ENCODE measurements at regions not wholly inside any gene's neighbourhood (a gene's known extent, or its start where the extent isn't known, plus 50 kb on each side); places are given as distances from the start of the nearest gene placed in this dataset.
"Not testable (repeated sequence)": the region's sequence is repeated elsewhere in the genome, so short reads cannot be mapped to it uniquely, and the experiment has no call there.

DNA sequence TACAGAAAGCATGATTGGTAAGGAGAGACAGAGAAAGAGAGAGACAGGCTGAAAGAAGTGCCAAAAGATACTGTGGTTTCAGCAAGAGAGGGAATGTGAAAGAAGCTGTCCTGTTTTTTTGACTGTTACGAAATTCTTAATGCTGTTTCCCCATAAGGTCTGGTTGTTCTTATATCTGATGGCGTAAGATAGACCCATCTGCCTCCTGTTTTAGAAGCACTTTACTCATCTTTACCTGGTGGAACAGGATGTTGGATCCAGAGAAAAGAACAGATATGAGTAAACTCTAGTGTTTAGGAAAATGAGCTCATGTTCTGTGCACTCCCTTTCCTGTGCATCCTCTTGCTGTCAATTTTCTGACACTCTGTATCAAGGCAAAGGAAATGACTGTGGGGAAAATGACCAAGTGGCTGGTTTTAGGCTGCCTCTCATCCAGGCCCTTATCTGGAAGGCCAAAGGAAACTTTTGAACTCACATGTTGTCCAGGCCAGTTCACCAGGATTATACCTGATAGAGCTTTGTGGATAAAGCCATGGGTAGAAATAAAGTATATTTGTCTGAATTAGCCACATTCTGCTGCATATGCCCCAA lies 311.7 kb upstream of the HTR2C start:
- no peak for DNase-seq

DNA sequence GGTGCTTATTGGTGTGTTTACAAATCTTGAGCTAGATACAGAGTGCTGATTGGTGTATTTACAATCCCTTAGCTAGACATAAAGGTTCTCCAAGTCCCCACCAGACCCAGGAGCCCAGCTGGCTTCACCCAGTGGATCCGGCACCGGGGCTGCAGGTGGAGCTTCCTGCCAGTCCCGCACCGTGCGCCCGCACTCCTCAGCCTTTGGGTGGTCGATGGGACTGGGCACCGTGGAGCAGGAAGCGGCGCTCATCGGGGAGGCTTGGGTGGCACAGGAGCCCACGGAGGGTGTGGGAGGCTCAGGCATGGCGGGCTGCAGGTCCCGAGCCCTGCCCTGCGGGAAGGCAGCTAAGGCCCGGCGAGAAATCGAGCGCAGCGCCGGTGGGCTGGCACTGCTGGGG lies 313.5 kb upstream of the HTR2C start:
- DNase-seq: not testable (repeated sequence)

DNA sequence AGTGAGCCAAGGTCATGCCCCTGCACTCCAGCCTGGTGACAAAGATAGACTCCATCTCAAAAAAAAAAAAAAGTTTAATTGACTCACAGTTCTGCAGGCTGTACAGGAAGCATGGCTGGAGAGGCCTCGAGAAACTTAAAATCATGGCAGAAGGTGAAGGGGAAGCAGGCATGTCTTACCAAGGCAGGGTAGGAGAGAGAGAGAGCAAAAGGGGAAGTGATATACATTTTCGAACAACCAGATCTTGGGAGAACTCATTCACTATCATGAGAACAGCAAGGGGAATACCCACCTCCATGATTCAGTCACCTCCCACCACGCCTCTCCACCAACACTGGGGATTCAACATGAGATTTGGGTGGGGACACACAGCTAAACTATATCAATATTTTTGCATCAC lies 315.2 kb upstream of the HTR2C start:
- no peak for DNase-seq

DNA sequence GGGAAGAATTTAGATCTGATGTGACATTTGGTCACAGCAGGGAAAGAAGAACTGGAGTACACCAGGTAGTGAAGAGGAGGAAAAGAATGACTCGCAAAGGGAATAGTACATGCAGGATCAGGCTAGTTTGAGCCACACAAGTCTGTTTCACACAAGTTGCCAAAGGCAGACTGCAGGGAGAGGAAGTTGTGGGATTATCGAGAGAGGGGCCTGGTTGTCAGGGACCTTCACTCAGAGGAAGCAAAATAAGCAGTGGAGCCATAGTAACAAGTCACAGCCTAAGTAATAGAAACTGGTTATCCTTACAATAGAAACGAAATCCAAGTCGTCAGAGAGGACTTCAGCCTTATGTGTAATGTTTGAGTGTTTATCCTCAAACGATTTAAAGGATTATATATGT lies 316.7 kb upstream of the HTR2C start:
- DNase-seq: no peak

DNA sequence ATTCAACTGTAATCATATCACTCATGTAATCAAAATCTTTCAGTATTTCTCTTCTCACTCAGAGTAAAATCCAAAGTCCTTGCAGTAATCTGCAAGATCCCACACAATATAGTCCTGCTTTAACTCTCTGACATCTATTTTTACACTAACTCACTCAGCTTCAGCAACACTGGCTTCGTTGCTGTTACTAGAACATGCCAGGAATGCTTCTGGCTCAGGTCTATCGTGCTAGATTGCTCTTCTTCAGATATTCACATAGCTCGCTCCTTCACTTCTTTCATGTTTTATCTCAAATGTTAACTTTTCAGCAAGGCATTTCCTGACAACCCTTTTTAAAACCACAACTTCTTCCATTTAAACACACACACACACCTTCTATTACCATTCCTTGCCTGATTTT lies 331.7 kb upstream of the HTR2C start:
- DNase-seq: no peak

DNA sequence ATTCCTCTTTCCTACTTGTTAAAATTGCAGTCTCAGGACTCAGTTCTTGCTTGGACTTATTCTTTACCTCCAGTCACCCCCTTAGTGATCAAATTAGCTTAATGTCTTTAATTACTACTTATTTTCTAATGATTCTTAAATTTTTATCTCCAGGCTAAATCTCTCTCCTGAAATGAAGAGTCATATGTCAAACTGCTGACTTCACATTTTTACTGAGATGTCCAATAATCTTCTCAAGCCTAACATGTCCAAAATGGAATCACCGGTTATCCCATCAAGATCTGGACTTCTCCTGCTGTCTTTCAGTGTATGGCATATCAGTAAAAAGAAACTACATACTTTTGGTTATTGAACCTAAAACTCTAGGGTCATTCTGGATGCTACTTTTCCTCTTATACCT lies 332.3 kb upstream of the HTR2C start:
- no peak for DNase-seq

DNA sequence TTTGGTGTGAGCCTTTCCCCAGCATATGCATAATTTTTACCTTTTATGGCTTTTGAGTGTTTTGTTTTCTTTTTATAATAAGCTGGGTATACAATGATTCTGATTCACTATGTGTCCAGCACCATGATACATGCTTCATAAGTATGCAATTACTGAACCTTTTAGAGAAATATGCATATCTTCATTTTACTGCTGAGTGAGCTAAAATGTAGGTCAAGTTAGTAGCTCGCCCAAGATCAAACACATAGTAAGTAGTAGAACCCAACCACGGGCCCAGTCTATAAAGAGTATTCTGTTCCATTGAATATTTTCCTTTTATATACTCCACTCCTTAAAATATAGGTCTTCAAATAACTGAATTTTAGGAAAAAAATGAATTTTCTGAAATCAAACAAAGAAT lies 362.4 kb upstream of the HTR2C start:
- no peak for DNase-seq

DNA sequence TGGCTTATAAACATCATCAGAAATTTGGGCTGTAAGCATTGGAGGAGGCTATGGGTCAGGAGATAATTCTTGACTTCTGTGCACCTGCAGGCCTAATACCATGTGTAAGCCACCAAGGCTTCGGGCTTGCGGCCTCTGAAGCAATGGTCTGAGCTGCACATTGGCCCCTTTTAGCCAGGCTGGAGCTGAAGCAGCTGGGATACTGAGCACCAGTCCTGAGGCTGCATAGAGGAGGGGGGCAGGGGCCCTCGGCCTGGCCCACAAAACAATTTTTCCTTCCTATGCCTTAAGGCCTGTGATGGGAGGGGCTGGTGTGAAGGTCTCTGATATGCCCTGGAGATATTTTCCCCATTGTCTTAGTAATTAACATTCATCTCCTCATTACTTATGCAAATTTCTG lies 373.0 kb upstream of the HTR2C start:
- DNase-seq: no peak

DNA sequence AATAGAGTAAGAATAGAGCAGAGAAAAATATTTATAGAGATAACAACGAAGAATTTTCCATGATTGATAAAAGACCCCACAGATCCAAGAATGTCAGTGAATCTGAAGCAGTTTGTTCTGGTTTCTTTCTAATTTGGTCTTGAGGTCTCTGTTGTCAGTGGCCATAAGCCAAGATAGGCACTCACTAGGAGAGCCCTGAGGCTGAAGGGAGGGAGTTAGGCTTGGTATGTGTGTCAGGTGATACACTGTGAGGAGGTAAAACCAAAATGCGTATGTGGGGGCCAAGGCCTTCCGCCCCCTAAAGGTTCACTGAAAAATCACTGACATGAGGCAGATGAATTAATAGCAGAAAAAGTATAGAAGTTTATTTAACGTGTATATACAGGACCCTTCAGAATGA lies 382.3 kb upstream of the HTR2C start:
- no peak for DNase-seq

DNA sequence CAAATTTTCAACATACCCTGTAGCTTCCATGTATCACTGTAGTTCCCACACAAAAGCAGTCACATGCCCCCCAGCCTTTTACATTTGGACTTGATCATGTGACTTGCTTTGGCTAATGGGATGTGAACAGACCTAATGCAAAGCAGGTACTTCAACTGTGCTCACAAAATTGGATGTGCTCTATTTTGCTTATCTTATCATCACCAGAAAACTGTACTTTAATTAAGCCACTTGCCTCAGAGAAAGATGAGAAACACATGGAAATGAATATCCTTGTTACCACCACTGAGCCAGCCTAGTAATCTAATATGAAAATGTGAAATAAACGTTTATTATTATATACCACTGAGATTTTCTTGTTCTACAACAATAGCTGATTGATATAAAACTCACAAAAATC lies 402.7 kb upstream of the HTR2C start:
- DNase-seq: no peak

DNA sequence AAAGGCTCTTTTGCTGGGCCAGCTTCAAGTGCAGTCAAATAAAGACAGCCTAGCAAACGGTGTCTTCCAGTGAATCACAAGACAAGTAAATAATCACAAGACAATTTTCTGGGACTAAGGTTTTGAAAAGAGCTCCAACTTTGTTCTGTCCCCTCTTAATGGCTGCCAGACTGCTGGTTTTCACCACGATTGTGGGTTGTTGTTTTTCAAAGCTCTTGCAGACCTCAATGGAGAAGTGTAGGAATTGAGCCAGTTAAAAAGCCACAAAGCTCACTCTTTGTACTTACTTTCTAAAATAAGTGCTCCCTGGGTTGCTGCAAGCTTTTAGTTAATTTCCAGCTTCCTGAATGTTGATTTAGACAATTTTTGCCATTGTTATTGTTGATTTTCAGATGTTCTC lies 405.8 kb upstream of the HTR2C start:
- DNase-seq: no peak

DNA sequence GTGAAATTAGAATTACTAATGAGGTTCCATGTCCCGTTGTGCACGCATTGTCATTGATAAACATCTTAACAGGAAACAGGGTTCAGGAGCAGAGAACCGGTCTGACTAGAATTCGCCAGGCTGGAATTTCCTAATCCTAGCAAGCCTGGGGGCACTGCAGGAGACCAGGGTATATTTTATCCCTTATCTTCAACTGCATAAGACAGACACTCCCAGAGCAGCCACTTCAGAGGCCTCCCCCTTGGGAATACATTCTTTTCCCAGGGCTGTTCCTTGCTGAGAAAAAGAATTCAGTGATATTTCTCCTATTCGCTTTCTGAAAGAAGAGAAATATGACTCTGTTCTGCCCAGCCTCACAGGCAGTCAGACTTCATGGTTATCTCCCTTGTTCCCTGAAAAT lies 416.6 kb upstream of the HTR2C start:
- not testable (repeated sequence) for DNase-seq

DNA sequence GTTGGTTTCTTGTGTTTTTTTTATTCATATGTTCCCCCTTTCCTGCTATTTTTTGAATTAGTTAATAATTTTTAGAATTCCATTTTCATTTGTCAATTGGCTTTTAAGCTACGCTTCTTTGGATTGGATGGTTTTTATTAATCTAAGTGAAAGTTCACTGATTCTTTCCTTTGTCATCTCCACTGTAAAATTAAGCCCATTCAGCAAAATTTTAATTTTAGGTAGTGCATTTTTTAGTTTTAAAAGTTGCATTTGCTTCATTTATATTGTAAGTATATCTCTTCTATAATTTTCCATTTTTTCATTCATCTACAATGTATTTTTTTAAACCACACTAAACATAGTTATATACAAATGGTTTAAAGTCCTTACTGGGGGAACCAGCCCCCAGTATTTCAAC lies 417.3 kb upstream of the HTR2C start:
- DNase-seq: no peak

DNA sequence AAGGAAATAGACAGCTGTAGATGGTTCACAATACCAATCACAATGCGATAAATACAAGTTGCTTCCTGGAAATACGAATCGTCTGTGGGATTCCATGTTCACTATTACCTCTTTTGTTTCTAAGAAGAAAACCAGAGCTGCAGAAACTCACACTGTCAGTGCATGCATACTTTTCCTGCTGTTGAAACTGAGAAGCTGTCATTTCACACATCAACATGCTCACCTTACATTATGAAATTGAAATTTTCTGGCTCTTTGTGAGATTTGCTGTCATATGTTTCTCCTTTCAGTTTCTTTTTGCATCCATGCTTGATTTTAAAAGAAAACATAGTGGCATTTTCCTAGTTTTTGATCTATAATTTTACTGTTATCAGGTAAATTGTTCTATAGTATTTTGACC lies 418.3 kb upstream of the HTR2C start:
- DNase-seq: no peak

DNA sequence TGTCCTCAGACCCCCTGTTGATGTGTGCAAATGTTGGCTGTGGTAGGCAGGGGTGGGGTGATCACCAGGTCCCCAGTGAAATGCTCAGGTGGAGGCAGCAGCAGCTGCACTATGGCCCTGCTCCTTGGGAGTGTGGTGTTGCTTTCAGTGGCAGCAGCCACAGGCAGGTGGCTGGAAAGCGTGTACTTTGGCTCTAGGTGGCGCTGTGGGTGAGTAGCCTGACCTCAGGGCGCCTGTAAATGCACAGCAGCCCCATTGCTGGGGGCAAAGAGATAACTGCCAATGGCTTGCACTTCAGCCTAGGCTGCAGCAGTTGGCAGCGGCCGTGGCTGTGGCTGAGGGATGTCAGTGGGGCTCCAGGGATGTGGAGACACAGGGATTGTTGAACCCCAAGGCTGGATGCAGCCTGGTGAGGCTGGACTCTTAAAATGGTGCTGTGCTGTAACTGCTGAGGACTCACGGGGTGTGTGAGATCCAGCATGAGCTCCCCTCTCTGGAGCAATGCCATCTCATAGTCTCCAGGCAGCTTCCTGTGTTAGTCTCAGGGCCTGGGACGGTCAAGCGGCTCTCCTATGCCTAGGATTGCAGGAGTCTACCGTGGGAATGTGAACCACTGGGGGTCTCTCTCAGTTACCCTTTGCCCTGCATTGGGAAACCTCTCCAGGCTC lies 421.7 kb upstream of the HTR2C start:
- DNase-seq: no peak

DNA sequence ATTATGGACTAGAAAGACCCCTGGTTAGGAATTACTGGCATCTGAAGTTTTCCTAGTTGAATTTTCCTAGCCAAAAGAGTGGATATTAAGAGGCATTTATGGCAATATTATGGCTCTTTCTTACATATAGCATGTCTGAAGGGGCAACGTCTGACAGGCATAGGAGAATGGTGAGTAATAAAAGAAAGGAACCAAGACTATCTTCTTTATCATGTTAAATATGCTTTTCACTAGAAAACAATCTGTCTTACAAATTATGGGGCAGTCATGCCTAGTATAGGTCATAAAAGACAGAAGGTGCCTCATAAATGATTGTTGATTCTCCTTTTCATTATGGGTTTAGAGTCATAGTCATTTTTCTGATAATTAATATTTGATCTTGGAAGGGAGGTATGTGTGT lies 431.1 kb upstream of the HTR2C start:
- DNase-seq: no peak

DNA sequence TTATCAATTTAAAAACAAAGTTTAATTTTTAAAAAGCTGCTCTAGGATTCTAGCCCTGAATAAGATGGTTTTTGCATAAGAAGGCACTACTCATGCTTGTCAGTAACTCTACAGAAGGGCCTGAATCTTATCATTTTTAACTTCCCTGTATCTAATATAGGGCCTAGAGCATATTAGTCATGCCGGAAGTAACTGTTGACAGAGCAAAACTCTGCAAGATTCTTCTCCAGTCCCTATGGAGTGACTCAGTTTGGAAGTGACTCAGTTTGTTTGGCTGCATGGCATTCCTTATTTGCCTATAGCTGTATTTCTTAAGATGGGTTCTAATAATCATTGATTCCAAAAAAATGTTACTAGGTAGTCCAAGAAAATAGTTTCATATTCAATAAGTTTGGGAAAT lies 431.8 kb upstream of the HTR2C start:
- DNase-seq: no peak

DNA sequence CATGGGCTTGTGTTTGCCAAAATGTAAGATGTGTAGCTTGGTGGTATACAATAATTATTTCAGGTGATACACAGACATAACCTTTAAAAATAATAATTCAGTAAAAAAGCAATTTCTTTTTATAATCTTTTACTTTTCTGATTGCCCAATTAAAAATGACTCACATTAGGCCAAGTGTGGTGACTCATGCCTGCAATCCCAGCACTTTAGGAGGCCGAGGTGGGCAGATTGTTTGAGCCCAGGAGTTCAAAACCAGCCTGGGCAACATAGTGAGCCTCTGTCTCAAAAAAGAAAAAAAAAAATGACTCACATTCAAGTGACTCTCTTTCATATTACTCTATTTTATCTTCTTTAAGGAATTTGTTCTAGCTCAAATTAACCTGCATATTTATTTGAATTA lies 449.4 kb upstream of the HTR2C start:
- no peak for DNase-seq

DNA sequence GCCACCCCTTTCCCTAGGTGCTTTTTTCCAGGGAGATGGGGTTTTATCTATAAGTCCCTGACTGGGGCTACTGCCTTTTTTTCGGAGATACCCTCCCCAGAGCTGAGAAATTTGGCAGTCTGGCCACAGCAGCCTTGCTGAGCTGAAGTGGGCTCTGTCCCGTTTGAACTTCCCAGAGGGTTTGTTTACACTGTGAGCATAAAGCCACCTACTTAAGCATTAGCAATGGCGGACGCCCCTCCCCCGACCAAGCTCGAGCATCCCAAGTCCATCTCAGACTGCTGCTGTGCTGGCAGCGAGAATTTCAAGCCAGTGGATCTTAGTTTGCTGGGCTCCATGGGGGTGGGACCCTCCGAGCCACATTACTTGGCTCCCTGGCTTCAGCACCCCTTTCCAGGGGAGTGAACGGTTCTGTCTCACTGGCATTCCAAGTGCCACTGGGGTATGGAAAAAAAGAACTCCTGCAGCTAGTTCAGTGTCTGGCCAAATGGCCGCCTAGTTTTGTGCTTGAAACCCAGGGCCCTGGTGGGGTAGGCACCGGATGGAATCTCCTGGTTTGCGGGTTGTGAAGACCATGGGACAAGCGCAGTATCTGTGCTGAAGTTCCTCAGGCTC lies 456.4 kb upstream of the HTR2C start:
- DNase-seq: no peak

DNA sequence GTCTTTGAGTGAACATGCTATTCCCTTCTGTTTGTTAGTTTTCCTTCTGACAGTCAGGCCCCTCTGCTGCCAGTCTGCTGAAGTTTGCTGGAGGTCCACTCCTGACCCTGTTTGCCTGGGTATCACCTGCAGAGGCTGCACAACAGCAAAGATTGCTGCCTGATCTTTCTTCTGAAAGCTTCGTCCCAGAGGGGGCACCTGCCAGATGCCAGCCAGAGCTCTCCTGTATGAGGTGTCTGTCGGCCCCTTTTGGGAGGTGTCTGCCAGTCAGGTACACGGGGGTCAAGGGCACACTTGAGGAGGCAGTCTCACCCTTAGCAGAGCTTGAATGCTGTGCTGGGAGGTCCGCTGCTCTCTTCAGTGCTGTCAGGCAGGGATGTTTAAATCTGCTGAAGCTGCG lies 456.9 kb upstream of the HTR2C start:
- no peak for DNase-seq

DNA sequence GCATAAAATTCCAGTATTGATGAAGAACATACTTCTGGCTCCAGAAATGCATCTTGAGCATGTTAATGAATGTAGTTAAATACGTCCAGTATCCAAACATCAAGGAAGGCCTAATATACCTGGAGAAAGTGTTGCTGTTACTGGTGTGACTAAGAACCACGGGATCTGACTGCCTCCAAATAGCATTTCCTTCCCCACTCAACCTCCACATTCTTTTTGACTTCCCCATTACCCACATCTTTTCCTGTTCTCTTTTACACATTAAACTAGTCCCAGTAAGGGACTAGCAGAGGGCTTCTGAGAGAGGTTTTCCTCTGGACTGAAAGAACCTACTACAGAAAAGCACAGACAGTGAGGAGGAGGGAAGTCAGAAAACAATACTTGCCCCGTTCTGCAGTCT lies 482.8 kb upstream of the HTR2C start:
- no peak for DNase-seq

DNA sequence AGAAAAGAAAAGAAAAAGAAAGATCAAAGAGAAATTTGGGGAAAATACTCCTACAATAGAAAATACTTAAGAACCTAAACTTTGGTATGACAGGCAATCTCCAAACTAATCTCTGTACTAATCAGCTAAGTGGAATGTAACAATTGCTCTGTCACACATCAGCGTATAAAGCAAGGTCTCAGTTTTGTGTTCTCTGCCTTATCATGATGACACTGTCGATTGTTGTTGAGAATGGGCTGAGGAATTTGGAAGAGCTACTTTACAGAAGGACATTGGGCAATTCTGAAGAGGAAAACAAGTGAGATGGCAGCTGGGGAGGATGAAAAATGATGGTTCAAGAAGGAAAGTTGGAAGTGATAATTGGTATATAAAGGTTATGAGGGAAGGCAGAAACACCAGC lies 486.0 kb upstream of the HTR2C start:
- DNase-seq: no peak

DNA sequence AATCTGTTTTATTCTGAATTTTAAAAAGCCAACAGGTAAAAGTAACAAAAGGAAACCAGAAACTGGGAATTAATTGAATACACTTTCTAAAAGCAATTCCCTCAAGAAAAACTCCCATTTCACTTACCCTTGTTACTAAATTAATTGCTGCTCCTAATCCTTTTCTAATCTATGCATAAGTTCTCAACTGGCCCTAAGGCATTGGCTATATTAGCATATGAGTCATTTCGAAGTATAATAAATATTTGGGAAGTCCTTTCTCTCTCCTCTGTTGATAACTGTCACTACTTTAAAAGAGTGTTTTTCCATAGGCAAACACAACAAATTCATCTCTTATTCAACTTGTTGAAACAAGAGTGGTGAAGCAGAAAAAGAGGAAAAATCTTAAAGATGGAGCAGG lies 486.5 kb upstream of the HTR2C start:
- no peak for DNase-seq

DNA sequence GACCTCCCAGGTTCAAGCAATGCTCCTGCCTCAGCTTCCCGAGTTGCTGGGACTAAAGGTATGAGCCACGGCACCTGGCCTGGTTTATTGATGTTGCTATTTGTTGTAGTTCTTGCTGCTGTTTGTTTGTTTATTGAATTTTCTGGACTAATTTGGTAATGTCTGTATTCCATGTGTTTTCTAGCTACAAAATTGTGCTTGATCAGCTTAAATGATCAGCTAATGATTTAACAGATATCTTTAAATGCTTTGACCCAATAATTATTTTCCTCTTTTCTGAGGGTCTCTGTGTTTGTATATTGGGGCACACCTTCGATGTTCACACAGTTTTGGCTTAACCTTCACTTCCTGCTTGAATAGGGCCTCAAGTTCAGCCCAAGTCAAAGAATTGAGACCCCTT lies 488.1 kb upstream of the HTR2C start:
- no peak for DNase-seq

DNA sequence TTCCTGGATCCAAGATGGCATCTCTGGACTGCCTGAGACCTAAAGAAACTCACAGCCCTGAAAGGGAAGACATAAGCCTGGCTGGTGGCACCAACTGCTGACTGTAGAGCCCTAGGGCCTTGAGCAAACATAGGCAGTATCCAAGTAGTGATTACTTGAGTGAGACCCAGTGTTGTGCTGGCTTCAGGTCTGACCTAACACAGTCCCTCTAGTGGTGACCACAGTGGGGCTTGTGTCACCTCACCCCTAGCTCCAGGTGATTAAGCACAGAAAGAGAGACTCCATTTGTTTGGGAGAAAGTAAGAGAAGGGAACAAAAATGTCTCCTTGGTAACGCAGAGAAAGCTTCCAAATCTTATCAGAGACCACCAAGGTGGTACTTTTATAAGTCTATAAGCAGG lies 496.3 kb upstream of the HTR2C start:
- no peak for DNase-seq

Measured in femur (tissue), 1 donor.